SK-N-SH (cell line): ENCODE measurements at regions not wholly inside any gene's neighbourhood (a gene's known extent, or its start where the extent isn't known, plus 50 kb on each side); places are given as distances from the start of the nearest gene placed in this dataset.

Source experiments
- CTCF ChIA-PET: fragments of 300-600, 350-600 bp; formaldehyde crosslinking; extraction: SDS; loops from one replicate; lab custom pipeline; 2021; lab: Yijun Ruan, JAX
- POLR2A ChIA-PET: fragments of 350-600 bp; sonication (Branson Sonifier 250); formaldehyde crosslinking; extraction: SDS; loops from one replicate; lab custom pipeline; 2020; ENCODE audit warnings: antibody characterized with exemption, inconsistent platforms; lab: Yijun Ruan, JAX
- DNase-seq: peaks from one replicate; pipeline ENCODE4 v3.0.0; 2012
- H2AFZ ChIP-seq: fragments of 200-600 bp; sonication (generic); 2 replicates; pipeline ENCODE4 v1.8.1; 2016; ENCODE audit warnings: antibody characterized with exemption, mild to moderate bottlenecking, low read depth
- H3F3A ChIP-seq: fragments of 200-600 bp; sonication (generic); replicated peaks from 2 replicates; pipeline ENCODE3; 2016; ENCODE audit warnings: antibody characterized with exemption, mild to moderate bottlenecking; ENCODE audit not compliant: insufficient read depth
- H3K27ac ChIP-seq, 2 experiments: fragments of 200-500 bp in 1 of 2; fragments of 200-600 bp in 1 of 2; sonication (Bioruptor generic) in 1 of 2; sonication (generic), shearing (Covaris generic) in 1 of 2; 2 replicates each; pipeline versions ENCODE4 v1.5.1 to v1.6.1; 2014 to 2016; ENCODE audit warnings: low read depth in 2 of 2, inconsistent platforms in 1 of 2, low read length in 1 of 2, mild to moderate bottlenecking in 1 of 2, mixed read lengths in 1 of 2
- H3K27me3 ChIP-seq: fragments of 200-600 bp; sonication (generic), shearing (Covaris generic); 2 replicates; pipeline ENCODE4 v1.6.1; 2016; ENCODE audit warnings: mixed run types; ENCODE audit not compliant: insufficient read depth
- H3K36me3 ChIP-seq, 2 experiments: fragments of 200-500 bp in 1 of 2; fragments of 200-600 bp in 1 of 2; sonication (Bioruptor generic) in 1 of 2; sonication (generic) in 1 of 2; replicated peaks in 1 of 2; 2 replicates each; pipeline versions ENCODE3 to v1.5.1; 2014 to 2016; ENCODE audit warnings: low read length in 1 of 2, mild to moderate bottlenecking in 1 of 2; ENCODE audit not compliant: insufficient read depth in 2 of 2, control insufficient read depth in 1 of 2
- H3K4me1 ChIP-seq, 2 experiments: fragments of 200-500 bp in 1 of 2; fragments of 200-600 bp in 1 of 2; sonication (Bioruptor generic) in 1 of 2; sonication (generic), shearing (Covaris generic) in 1 of 2; 2 replicates each; pipeline versions ENCODE4 v1.5.1 to v1.6.1; 2014 to 2016; ENCODE audit warnings: low read depth in 1 of 2, low read length in 1 of 2, mixed run types in 1 of 2; ENCODE audit not compliant: insufficient read depth in 2 of 2, control insufficient read depth in 1 of 2
- H3K4me2 ChIP-seq: fragments of 200-600 bp; sonication (generic), shearing (Covaris generic); 2 replicates; pipeline ENCODE4 v1.6.1; 2017; ENCODE audit warnings: mixed run types
- H3K4me3 ChIP-seq, 2 experiments: fragments of 200-500 bp in 1 of 2; fragments of 200-600 bp in 1 of 2; sonication (Bioruptor generic) in 1 of 2; sonication (generic), shearing (Covaris generic) in 1 of 2; 2 replicates each; pipeline versions ENCODE4 v1.5.1 to v1.8.1; 2014 to 2016; ENCODE audit warnings: low read depth in 2 of 2, inconsistent platforms in 1 of 2, low read length in 1 of 2, mild to moderate bottlenecking in 1 of 2, mixed read lengths in 1 of 2, moderate library complexity in 1 of 2
- H3K79me2 ChIP-seq: fragments of 200-600 bp; sonication (generic); 2 replicates; pipeline ENCODE4 v1.8.1; 2017; ENCODE audit warnings: mild to moderate bottlenecking; ENCODE audit not compliant: insufficient read depth
- H3K9ac ChIP-seq: fragments of 200-600 bp; sonication (generic); 2 replicates; pipeline ENCODE4 v1.6.1; 2017; ENCODE audit warnings: mixed run types
- H3K9me2 ChIP-seq: fragments of 200-600 bp; sonication (generic); 2 replicates; pipeline ENCODE4 v1.6.1; 2017; ENCODE audit warnings: mixed run types
- H3K9me3 ChIP-seq: fragments of 200-600 bp; sonication (generic); 2 replicates; pipeline ENCODE4 v1.6.1; 2017; ENCODE audit warnings: mixed run types, mild to moderate bottlenecking, moderate library complexity
- H4K20me1 ChIP-seq: fragments of 200-600 bp; sonication (generic); 2 replicates; pipeline ENCODE4 v1.6.1; 2017; ENCODE audit warnings: mild to moderate bottlenecking, mixed run types; ENCODE audit not compliant: insufficient read depth
- ELF1 ChIP-seq: IDR thresholded peaks from 2 replicates; pipeline ENCODE4 v1.4.0; 2012
- GABPA ChIP-seq: IDR thresholded peaks from 2 replicates; pipeline ENCODE4 v1.4.0; 2012; ENCODE audit warnings: low read depth, mild to moderate bottlenecking
- JUND ChIP-seq: IDR thresholded peaks from 2 replicates; pipeline ENCODE4 v1.4.0; 2012
- NFIC ChIP-seq: IDR thresholded peaks from 2 replicates; pipeline ENCODE4 v1.4.0; 2012; ENCODE audit warnings: borderline replicate concordance
- POLR2AphosphoS5 ChIP-seq: IDR thresholded peaks from 2 replicates; pipeline ENCODE4 v1.6.1; 2012; ENCODE audit warnings: low read depth, low read length
- RCOR1 ChIP-seq: fragments of 150-350 bp; IDR thresholded peaks from 2 replicates; pipeline ENCODE4 v1.6.1; 2017; ENCODE audit warnings: antibody characterized with exemption, low read length
- RFX5 ChIP-seq: IDR thresholded peaks from 2 replicates; pipeline ENCODE4 v1.6.1; 2012; ENCODE audit warnings: mild to moderate bottlenecking, improper control_type of control experiment, low read length
- SIN3A ChIP-seq: IDR thresholded peaks from 2 replicates; pipeline ENCODE4 v1.6.1; 2012; ENCODE audit warnings: low read depth, mild to moderate bottlenecking, low read length, moderate library complexity, borderline replicate concordance
- SMC3 ChIP-seq: IDR thresholded peaks from 2 replicates; pipeline ENCODE4 v1.6.1; 2012; ENCODE audit warnings: low read depth, low read length, improper control_type of control experiment
- TAF1 ChIP-seq: IDR thresholded peaks from 2 replicates; pipeline ENCODE4 v1.6.1; 2012; ENCODE audit warnings: low read depth, mild to moderate bottlenecking, low read length, moderate library complexity, borderline replicate concordance
- TEAD4 ChIP-seq: IDR thresholded peaks from 2 replicates; pipeline ENCODE4 v1.4.0; 2012; ENCODE audit warnings: mild to moderate bottlenecking, borderline replicate concordance; ENCODE audit not compliant: insufficient read depth
- YY1 ChIP-seq: IDR thresholded peaks from 2 replicates; pipeline ENCODE4 v1.4.0; 2012; ENCODE audit warnings: low read depth, mild to moderate bottlenecking
- WGBS: methylation state at CpG from one replicate; pipeline ENCODE4 v1.1.6; 2017; ENCODE audit warnings: low lambda C conversion rate; 5-methylcytosine and 5-hydroxymethylcytosine counted together
- TF ChIP-seq, protein P1 (sequence below): IDR thresholded peaks from 2 replicates; pipeline ENCODE4 v1.4.0; 2012; ENCODE audit warnings: low read depth, borderline replicate concordance
- TF ChIP-seq, protein P2 (sequence below): IDR thresholded peaks from 2 replicates; pipeline ENCODE4 v1.4.0; 2012; ENCODE audit warnings: low read depth, borderline replicate concordance
- TF ChIP-seq, protein P3 (sequence below): fragments of 150-350 bp; IDR thresholded peaks from 2 replicates; pipeline ENCODE4 v1.6.1; 2017; ENCODE audit warnings: antibody characterized with exemption, low read length, low read depth, borderline replicate concordance
- TF ChIP-seq, protein P4 (sequence below): fragments of 150-350 bp; IDR thresholded peaks from 2 replicates; pipeline ENCODE4 v1.6.1; 2016; ENCODE audit warnings: mild to moderate bottlenecking, low read depth, low read length
- TF ChIP-seq, protein P5 (sequence below): IDR thresholded peaks from 2 replicates; pipeline ENCODE4; 2012

DNA sequence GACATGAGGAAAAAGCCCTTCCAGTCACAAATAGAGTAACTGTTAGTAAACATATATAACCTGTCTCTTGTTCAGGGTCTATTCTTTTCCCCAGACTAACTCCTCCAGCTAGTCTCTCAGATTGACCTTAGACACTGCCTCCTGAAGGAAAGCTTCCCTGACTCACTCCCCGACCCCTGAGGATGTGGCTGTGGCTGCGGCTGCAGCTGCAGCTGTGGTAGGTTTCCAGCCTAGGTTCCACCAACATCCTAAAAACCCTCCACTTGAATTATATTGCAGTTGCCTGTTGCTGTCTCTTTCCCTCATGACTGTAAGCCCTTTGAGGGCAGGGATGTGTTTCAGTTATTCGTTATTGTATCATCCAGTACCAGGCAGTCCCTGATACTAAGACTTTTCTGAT, 132.9 kb upstream of the C1orf21 start:
- Histone ChIP-seq H3K4me2 (no peak overlapping the region), H3K9me3 (no peaks in the 10 kb centered on the region), H3K4me1 (no peaks in the 10 kb centered on the region), H3F3A (no peaks in the 10 kb centered on the region), H4K20me1 (no peaks in the 10 kb centered on the region), H3K27me3 (no peaks in the 10 kb centered on the region), H2AFZ (no peak overlapping the region), H3K9ac (no peak overlapping the region), H3K36me3 (no peaks in the 10 kb centered on the region), H3K79me2 (no peaks in the 10 kb centered on the region), H3K27ac (no peak overlapping the region), H3K4me3 (no peak overlapping the region), H3K9me2 (no peaks in the 10 kb centered on the region)
- POLR2A ChIA-PET: no interaction called here
- CTCF ChIA-PET: no interaction called here
- WGBS: 75% methylated on average over 3 of the region's 3 CpGs
- DNase-seq: no peak
- TF ChIP-seq GABPA (no peak), SIN3A (no peak), RFX5 (no peak), TEAD4 (no peak), YY1 (no peak), TAF1 (no peak)
- TF ChIP-seq, protein P1, sequence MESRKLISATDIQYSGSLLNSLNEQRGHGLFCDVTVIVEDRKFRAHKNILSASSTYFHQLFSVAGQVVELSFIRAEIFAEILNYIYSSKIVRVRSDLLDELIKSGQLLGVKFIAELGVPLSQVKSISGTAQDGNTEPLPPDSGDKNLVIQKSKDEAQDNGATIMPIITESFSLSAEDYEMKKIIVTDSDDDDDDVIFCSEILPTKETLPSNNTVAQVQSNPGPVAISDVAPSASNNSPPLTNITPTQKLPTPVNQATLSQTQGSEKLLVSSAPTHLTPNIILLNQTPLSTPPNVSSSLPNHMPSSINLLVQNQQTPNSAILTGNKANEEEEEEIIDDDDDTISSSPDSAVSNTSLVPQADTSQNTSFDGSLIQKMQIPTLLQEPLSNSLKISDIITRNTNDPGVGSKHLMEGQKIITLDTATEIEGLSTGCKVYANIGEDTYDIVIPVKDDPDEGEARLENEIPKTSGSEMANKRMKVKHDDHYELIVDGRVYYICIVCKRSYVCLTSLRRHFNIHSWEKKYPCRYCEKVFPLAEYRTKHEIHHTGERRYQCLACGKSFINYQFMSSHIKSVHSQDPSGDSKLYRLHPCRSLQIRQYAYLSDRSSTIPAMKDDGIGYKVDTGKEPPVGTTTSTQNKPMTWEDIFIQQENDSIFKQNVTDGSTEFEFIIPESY: no peak

DNA sequence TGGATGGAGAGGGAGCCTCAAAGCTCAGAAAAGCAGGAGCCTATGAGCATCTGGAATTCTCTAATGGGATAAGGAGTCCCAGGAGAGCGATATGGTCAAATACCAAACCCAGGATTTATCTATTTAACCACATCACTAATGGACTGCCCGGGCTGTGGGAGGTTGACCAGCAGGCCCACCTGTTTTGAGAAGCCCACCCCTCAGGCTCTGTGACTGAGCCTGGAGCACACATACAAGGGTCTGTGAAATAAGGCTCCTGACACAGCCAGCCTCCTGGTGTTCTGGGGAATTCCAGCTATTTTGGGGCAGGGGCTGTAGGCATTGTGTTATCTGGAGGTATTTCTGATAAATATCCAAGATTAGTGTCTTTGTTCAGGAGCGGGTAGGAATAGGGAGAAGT, 132.0 kb upstream of the C1orf21 start:
- CTCF ChIA-PET: interaction anchor here (0.7 to 1.1 kb wide), 3 partner anchors 12 to 569 kb away, joined by 3 to 4 read pairs (median 3); no protein-coding TSS in a partner anchor
- Histone ChIP-seq H3K27ac (no peak overlapping the region), H3K4me3 (no peak overlapping the region), H3K9me3 (no peaks in the 10 kb centered on the region), H3K27me3 (no peaks in the 10 kb centered on the region), H2AFZ (no peak overlapping the region), H3K9ac (no peak overlapping the region), H3F3A (peaks cover under 1% of the 10 kb centered on the region), H3K79me2 (no peaks in the 10 kb centered on the region), H3K36me3 (no peaks in the 10 kb centered on the region), H3K4me2 (no peak overlapping the region), H4K20me1 (no peaks in the 10 kb centered on the region), H3K4me1 (no peaks in the 10 kb centered on the region), H3K9me2 (no peaks in the 10 kb centered on the region)
- 58% methylated on average over 3 of the region's 3 CpGs for WGBS
- POLR2A ChIA-PET: no interaction called here
- no peak for DNase-seq
- TF ChIP-seq, protein P2, sequence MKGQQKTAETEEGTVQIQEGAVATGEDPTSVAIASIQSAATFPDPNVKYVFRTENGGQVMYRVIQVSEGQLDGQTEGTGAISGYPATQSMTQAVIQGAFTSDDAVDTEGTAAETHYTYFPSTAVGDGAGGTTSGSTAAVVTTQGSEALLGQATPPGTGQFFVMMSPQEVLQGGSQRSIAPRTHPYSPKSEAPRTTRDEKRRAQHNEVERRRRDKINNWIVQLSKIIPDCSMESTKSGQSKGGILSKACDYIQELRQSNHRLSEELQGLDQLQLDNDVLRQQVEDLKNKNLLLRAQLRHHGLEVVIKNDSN: no peak
- TF ChIP-seq TEAD4 (no peak), TAF1 (no peak), SMC3 (no peak), JUND (no peak), GABPA (no peak), ELF1 (no peak), SIN3A (no peak), RCOR1 (no peak), POLR2AphosphoS5 (no peak), NFIC (no peak)
- TF ChIP-seq, protein P3, sequence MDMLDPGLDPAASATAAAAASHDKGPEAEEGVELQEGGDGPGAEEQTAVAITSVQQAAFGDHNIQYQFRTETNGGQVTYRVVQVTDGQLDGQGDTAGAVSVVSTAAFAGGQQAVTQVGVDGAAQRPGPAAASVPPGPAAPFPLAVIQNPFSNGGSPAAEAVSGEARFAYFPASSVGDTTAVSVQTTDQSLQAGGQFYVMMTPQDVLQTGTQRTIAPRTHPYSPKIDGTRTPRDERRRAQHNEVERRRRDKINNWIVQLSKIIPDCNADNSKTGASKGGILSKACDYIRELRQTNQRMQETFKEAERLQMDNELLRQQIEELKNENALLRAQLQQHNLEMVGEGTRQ: no peak
- TF ChIP-seq, protein P1: no peak
- TF ChIP-seq, protein P4, sequence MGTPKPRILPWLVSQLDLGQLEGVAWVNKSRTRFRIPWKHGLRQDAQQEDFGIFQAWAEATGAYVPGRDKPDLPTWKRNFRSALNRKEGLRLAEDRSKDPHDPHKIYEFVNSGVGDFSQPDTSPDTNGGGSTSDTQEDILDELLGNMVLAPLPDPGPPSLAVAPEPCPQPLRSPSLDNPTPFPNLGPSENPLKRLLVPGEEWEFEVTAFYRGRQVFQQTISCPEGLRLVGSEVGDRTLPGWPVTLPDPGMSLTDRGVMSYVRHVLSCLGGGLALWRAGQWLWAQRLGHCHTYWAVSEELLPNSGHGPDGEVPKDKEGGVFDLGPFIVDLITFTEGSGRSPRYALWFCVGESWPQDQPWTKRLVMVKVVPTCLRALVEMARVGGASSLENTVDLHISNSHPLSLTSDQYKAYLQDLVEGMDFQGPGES: no peak
- TF ChIP-seq, protein P5, sequence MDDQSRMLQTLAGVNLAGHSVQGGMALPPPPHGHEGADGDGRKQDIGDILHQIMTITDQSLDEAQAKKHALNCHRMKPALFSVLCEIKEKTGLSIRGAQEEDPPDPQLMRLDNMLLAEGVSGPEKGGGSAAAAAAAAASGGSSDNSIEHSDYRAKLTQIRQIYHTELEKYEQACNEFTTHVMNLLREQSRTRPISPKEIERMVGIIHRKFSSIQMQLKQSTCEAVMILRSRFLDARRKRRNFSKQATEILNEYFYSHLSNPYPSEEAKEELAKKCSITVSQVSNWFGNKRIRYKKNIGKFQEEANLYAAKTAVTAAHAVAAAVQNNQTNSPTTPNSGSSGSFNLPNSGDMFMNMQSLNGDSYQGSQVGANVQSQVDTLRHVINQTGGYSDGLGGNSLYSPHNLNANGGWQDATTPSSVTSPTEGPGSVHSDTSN: no peak
